Right ventricle myocardium superior (tissue), 1 donor: ENCODE measurements at regions not wholly inside any gene's neighbourhood (a gene's known extent, or its start where the extent isn't known, plus 50 kb on each side); places are given as distances from the start of the nearest gene placed in this dataset.
A peak's percentile ranks its signal among the peaks of the same experiment; 100 is the strongest.
"Not testable (repeated sequence)": the region's sequence is repeated elsewhere in the genome, so short reads cannot be mapped to it uniquely, and the experiment has no call there.

Experiments used
- ATAC-seq: fragments of 200-7000 bp; cut with Tn5 transposase; one replicate; pipeline ENCODE4 v1.9.1; 2020; ENCODE audit warnings: mild to moderate bottlenecking; ENCODE audit not compliant: poor library complexity
- DNase-seq: peaks from one replicate; pipeline ENCODE4 v3.0.0-alpha.2; 2020
- intact Hi-C: fragments of 100-400 bp; cut with DNase I; formaldehyde crosslinking; loops from one replicate; pipeline ENCODE4 v1.11.2; 2022
- donor health status: DM: no; HTN: yes; CAD: no; lungs with severe emphysema.

GRCh38 chr6:144921206-144921975 lies 636.3 kb downstream of the UTRN start:
- no peak for DNase-seq
- intact Hi-C loops = no loop called here

GRCh38 chr6:144922120-144922722 lies 637.1 kb downstream of the UTRN start:
- peak; percentile 41 for DNase-seq
- no peak for ATAC-seq
- intact Hi-C loops = no loop called here

More at GRCh38 chr6:144921206-144921975, 636.3 kb downstream of the UTRN start:
- no peak for ATAC-seq

- ATAC-seq, DNase-seq, intact Hi-C loops: not testable (repeated sequence)
Observed at GRCh38 chr6:144922771-144923490, 637.8 kb downstream of the UTRN start.

GRCh38 chr6:144923491-144923787 lies 638.3 kb downstream of the UTRN start:
- intact Hi-C loops, DNase-seq, ATAC-seq: not testable (repeated sequence)

GRCh38 chr6:144928847-144929246 lies 643.7 kb downstream of the UTRN start:
- intact Hi-C loops = no loop called here
- no peak for DNase-seq
- ATAC-seq = no peak

- no peak for DNase-seq
- intact Hi-C loops = no loop called here
- no peak for ATAC-seq
Observed at GRCh38 chr6:144929262-144929661, 644.1 kb downstream of the UTRN start.

- ATAC-seq (peak; percentile 51), DNase-seq (no peak)
- intact Hi-C loops = no loop called here
Observed at GRCh38 chr6:144931172-144932035, 646.3 kb downstream of the UTRN start.

- intact Hi-C loops = no loop called here
- ATAC-seq = no peak
- no peak for DNase-seq
Observed at GRCh38 chr6:144932621-144933020, 647.5 kb downstream of the UTRN start.

GRCh38 chr6:144935181-144935580 lies 650.0 kb downstream of the UTRN start:
- DNase-seq = no peak
- no peak for ATAC-seq
- intact Hi-C loops = no loop called here

GRCh38 chr6:144935661-144936060 lies 650.5 kb downstream of the UTRN start:
- intact Hi-C loops = no loop called here
- DNase-seq (no peak), ATAC-seq (no peak)

- DNase-seq (no peak), ATAC-seq (no peak)
- intact Hi-C loops = no loop called here
Observed at GRCh38 chr6:144936764-144937163, 651.6 kb downstream of the UTRN start.

GRCh38 chr6:144939921-144940320 lies 654.8 kb downstream of the UTRN start:
- no peak for DNase-seq
- intact Hi-C loops = no loop called here
- ATAC-seq = no peak

- intact Hi-C loops = no loop called here
- no peak for ATAC-seq
- no peak for DNase-seq
Observed at GRCh38 chr6:144944106-144944505, 659.0 kb downstream of the UTRN start.

- DNase-seq (no peak), ATAC-seq (no peak)
- intact Hi-C loops = no loop called here
Observed at GRCh38 chr6:144947398-144947976, 662.4 kb downstream of the UTRN start.

GRCh38 chr6:144951730-144952437 lies 666.7 kb downstream of the UTRN start:
- ATAC-seq (no peak), DNase-seq (no peak)
- intact Hi-C loops = no loop called here

GRCh38 chr6:144952456-144953240 lies 667.5 kb downstream of the UTRN start:
- ATAC-seq (no peak), DNase-seq (no peak)
- intact Hi-C loops = no loop called here

- intact Hi-C loops = no loop called here
- ATAC-seq (no peak), DNase-seq (no peak)
Observed at GRCh38 chr6:144953552-144954240, 668.6 kb downstream of the UTRN start.
